ENCODE measurements at regions not wholly inside any gene's neighbourhood (a gene's known extent, or its start where the extent isn't known, plus 50 kb on each side); places are given as distances from the start of the nearest gene placed in this dataset.
"Not testable (repeated sequence)": the region's sequence is repeated elsewhere in the genome, so short reads cannot be mapped to it uniquely, and the experiment has no call there.

DNA sequence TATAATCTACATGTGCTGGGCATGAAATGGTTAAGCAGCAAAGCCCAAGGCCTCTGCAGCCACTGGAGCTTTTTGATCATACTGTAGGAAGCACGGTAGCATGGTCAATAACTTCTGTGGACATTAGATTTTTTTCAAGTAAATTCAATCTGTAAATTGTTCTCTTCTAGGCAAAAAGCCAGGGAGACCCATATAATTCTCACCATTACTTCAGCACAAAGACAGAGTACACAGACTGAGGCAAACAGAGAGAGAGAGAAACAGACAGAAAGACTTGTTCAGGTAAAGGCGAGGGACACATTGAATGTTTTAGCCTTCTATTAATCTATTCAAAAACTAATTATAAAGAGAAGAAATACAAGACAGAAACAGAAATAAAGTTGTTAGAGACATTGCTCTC lies 349.4 kb downstream of the RFC3 start:
- DNase-seq (ENCODE audit: low read depth): no peak
- H3K4me3 ChIP-seq (ENCODE audit: low read depth, low read length): no peak overlapping the region
- TF ChIP-seq, protein P1, sequence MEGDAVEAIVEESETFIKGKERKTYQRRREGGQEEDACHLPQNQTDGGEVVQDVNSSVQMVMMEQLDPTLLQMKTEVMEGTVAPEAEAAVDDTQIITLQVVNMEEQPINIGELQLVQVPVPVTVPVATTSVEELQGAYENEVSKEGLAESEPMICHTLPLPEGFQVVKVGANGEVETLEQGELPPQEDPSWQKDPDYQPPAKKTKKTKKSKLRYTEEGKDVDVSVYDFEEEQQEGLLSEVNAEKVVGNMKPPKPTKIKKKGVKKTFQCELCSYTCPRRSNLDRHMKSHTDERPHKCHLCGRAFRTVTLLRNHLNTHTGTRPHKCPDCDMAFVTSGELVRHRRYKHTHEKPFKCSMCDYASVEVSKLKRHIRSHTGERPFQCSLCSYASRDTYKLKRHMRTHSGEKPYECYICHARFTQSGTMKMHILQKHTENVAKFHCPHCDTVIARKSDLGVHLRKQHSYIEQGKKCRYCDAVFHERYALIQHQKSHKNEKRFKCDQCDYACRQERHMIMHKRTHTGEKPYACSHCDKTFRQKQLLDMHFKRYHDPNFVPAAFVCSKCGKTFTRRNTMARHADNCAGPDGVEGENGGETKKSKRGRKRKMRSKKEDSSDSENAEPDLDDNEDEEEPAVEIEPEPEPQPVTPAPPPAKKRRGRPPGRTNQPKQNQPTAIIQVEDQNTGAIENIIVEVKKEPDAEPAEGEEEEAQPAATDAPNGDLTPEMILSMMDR (IDR thresholded peaks at IDR 0.05; ENCODE audit: insufficient read depth, low read length): no peak

DNA sequence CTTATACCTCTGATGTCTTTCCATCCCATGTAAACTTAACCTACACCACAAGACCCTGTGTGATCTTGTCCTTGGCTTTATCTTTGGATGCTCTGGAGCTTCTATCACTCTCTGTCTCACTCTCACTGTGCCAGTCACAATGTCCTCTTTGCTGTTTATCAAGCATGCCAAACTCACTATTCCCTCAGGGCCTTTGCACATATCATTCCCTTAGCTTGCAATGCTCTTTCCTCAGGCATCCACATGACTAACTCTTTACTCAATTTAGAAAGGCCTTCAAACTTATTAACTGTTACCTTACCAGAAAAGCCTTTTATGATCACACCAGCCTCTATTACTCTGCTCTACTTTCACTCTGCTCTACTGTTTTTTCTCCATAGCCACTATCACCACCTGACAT lies 354.1 kb downstream of the RFC3 start:
- TF ChIP-seq, protein P1 (IDR thresholded peaks at IDR 0.05; ENCODE audit: insufficient read depth, low read length): no peak
- peak; percentile 23 for DNase-seq (ENCODE audit: low read depth)

DNA sequence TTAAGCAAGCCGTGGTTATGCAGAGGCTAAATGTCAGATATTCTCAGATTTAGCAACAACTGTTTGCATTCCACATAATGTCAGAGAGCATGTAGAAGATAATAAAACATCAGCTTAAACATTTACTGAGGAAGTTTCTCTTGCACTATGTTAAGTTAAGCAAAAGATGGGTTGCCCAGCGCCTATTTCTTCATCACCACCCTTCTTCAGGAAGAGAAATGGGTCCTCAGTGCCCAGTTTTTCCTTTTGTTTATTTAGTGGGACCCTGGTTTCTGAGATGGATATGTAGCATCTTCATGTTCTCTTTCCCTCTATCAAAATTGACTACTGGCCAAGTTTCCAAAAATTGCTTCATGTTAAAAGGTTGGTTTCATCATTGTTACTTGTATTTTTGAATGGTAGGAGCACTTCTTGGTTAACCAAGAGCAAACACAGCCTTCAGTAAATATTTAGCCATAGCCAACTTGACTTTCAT lies 356.8 kb downstream of the RFC3 start:
- DNase-seq (ENCODE audit: low read depth): peak; percentile 65
- no peak overlapping the region for H3K4me3 ChIP-seq (ENCODE audit: low read depth, low read length)
- TF ChIP-seq, protein P1 (IDR thresholded peaks at IDR 0.05; ENCODE audit: insufficient read depth, low read length): no peak

More for the DNA sequence above, 354.1 kb downstream of the RFC3 start:
- H3K4me3 ChIP-seq (ENCODE audit: low read depth, low read length): no peak overlapping the region

DNA sequence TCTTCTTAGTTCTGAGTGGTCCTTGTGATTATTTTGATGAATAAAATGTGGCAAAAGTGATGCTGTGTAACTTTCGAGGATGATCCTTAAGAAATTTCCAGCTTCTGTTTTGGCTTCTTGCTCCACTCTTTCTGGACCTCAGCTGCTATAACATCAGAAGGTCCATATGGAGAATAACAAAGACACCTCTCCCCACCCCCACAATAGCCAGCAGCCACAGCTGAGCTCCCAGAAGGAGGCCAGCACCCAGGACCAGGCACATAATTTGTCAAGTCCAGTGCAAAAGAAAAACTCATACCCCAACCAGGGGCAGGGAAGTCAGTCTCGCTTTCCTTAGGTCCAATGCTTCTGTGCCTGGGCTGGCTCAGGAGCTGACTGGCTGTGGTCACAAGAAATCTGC lies 357.6 kb downstream of the RFC3 start:
- TF ChIP-seq, protein P1 (IDR thresholded peaks at IDR 0.05; ENCODE audit: insufficient read depth, low read length): no peak
- H3K4me3 ChIP-seq (ENCODE audit: low read depth, low read length): no peak overlapping the region
- no peak for DNase-seq (ENCODE audit: low read depth)

GRCh38 chr13:34176633-34177032 lies 358.7 kb downstream of the RFC3 start:
- DNase-seq (ENCODE audit: low read depth): no peak
- H3K4me3 ChIP-seq (ENCODE audit: low read depth, low read length): no peak overlapping the region
- TF ChIP-seq, protein P1 (IDR thresholded peaks at IDR 0.05; ENCODE audit: insufficient read depth, low read length): no peak

- peak; percentile 30 for DNase-seq (ENCODE audit: low read depth)
- no peak overlapping the region for H3K4me3 ChIP-seq (ENCODE audit: low read depth, low read length)
- TF ChIP-seq, protein P1 (IDR thresholded peaks at IDR 0.05; ENCODE audit: insufficient read depth, low read length): no peak
These were observed 361.5 kb downstream of the RFC3 start for GRCh38 chr13:34179481-34179880.

GRCh38 chr13:34179927-34180326 lies 362.0 kb downstream of the RFC3 start:
- no peak overlapping the region for H3K4me3 ChIP-seq (ENCODE audit: low read depth, low read length)
- no peak for DNase-seq (ENCODE audit: low read depth)
- TF ChIP-seq, protein P1 (IDR thresholded peaks at IDR 0.05; ENCODE audit: insufficient read depth, low read length): no peak

- not testable (repeated sequence) for H3K4me3 ChIP-seq (ENCODE audit: low read depth, low read length); DNase-seq (ENCODE audit: low read depth)
These were observed 363.3 kb downstream of the RFC3 start for GRCh38 chr13:34181256-34181655.
